Mammary epithelial cell (primary cell): ENCODE measurements at regions not wholly inside any gene's neighbourhood (a gene's known extent, or its start where the extent isn't known, plus 50 kb on each side); places are given as distances from the start of the nearest gene placed in this dataset.

Source experiments
- EZH2 ChIP-seq: IDR thresholded peaks from 2 replicates; pipeline ENCODE4 v1.6.1; 2012; ENCODE audit warnings: low read length, inconsistent platforms, borderline replicate concordance
- TF ChIP-seq, protein P1 (sequence below), 2 donors: IDR thresholded peaks in 1 of 2; conservative IDR thresholded peaks in 1 of 2; 2 replicates each; pipeline ENCODE4 v1.5.1; 2011 to 2012; ENCODE audit warnings: inconsistent platforms in 2 of 2, low read length in 2 of 2, mild to moderate bottlenecking in 2 of 2, control low read depth in 1 of 2, low read depth in 1 of 2; ENCODE audit not compliant: insufficient read depth in 1 of 2; ENCODE audit errors: extremely low read depth in 1 of 2

DNA sequence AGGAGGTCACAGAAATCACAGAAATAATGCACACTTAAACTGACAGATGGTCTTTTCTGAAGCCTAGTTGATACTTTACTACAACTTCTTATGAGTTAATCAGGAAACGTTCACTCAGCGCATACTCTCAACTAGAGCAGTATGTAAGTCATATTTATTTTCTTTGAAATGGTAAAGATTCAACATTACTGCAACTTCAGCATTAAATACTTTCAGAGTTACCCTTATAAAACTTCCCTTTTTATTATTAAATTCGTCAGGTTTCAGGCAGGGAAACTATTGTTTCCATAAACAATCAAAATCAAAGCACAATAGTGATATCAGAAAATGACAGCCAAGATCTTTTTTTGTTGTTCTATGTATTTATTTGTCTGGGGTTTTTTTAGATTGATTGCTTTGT lies 222.6 kb upstream of the RND3 start:
- TF ChIP-seq, protein P1, sequence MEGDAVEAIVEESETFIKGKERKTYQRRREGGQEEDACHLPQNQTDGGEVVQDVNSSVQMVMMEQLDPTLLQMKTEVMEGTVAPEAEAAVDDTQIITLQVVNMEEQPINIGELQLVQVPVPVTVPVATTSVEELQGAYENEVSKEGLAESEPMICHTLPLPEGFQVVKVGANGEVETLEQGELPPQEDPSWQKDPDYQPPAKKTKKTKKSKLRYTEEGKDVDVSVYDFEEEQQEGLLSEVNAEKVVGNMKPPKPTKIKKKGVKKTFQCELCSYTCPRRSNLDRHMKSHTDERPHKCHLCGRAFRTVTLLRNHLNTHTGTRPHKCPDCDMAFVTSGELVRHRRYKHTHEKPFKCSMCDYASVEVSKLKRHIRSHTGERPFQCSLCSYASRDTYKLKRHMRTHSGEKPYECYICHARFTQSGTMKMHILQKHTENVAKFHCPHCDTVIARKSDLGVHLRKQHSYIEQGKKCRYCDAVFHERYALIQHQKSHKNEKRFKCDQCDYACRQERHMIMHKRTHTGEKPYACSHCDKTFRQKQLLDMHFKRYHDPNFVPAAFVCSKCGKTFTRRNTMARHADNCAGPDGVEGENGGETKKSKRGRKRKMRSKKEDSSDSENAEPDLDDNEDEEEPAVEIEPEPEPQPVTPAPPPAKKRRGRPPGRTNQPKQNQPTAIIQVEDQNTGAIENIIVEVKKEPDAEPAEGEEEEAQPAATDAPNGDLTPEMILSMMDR (conservative IDR thresholded peaks at IDR 0.05 in 1 of 2, IDR thresholded peaks at IDR 0.05 in 1 of 2; ENCODE audit: extremely low read depth in 1 of 2, insufficient read depth in 1 of 2, low read depth in 1 of 2, low read length in 2 of 2), result no peak
- TF ChIP-seq EZH2, result no peak
